HG03025 (cell line): ENCODE measurements at regions not wholly inside any gene's neighbourhood (a gene's known extent, or its start where the extent isn't known, plus 50 kb on each side); places are given as distances from the start of the nearest gene placed in this dataset.
"Not testable (repeated sequence)": the region's sequence is repeated elsewhere in the genome, so short reads cannot be mapped to it uniquely, and the experiment has no call there.

Experiments used
- ATAC-seq: cut with Tn5 transposase; IDR thresholded peaks from one replicate; pipeline ENCODE4 v1.9.1; 2021; ENCODE audit warnings: mild to moderate bottlenecking, moderate library complexity; ENCODE audit not compliant: unreplicated experiment, low FRiP score

DNA sequence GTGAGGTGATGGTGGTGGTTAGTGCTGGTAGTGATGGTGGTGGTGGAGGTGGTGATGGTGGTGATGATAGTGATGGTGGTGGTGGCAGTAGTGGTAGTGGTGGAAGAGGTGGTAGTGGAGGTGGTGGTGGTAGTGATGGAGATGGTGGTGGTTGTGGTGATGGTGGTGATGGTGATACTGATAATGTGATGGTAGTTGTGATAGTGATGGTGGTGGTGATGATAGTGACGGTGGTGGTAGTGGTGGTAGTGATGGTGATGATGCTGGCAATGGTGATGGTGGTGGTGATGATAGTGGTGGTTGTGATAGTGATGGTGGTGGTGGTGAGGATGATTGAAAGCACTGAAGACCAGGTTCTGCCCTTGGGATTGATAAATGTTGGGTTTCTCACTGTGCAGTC is 85.2 kb upstream of the SLC1A3 start:
- no peak for ATAC-seq

DNA sequence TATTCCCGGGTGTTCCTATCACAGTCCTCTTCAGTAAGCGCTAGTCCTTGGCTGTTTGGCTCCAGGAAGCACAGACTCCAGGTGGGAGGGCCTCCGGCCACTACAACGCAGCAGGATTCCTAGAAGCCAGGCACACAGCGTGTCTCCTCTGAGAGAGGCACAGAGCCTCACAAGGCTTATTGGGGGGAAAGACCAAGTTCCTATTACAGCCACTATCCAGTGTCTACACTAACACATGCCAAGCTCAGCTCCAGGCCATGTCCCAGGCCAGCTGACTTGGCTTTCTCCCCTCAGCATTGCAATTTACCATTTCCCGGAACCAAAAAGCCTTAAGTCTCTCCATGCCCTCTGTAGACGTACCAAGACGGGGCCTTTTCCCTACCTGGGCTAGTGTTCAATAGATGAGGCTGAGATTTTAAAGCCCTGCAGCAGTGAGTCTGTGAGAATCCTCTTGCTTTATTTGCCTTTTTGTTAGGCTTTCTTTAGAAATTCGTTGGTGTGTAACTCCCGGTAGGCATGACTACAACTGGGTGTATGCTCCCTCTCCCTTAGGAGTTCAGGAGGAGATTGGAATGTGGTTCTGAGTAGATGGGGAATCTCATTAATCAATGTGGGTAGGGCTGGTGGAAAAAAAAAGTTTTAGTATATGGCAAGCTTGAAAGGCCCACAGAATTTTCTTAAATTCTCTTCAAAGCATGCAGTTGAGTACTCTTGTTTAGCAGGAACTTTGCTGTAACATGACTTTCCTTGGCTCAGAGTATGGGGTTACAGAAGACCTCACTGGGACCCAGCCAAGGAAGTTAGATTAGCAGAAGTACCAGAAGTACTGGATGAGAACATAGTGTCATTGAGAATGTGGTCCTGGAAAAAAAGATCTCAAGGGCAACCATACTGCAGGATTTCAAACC is 84.3 kb upstream of the SLC1A3 start:
- no peak for ATAC-seq

DNA sequence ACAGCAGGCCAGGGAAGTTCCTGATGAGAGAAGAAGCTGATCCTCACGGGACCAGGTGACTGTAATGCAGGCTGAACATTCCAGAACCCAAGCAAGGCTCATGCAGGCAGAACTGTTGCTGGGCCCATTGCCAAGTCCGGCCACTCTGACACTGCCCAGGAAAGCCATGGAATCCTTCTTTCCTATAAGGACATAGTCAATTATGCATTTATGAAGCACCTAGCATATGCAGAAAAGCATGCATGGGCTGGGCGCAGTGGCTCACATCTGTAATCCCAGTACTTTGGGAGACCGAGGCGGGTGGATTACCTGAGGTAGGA is 83.7 kb upstream of the SLC1A3 start:
- no peak for ATAC-seq

DNA sequence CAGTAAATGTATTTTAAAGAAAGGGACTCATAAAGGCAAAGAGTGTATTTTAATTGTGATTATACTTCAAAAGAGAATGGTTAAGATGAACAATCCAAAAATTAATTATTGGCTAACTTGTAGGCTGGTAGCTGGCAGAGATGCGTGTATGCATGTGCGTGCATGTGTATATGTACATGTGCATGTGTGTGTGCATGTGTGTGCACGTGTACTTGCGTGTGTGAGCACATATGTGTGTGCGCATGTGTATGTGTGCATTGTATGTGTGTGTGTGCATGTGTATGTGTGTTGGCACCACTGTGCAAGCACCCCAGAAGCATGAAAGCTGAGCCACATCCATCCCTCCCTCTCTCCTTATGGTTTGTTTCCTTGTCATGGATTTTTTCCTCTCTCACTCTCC is 83.0 kb upstream of the SLC1A3 start:
- no peak for ATAC-seq

DNA sequence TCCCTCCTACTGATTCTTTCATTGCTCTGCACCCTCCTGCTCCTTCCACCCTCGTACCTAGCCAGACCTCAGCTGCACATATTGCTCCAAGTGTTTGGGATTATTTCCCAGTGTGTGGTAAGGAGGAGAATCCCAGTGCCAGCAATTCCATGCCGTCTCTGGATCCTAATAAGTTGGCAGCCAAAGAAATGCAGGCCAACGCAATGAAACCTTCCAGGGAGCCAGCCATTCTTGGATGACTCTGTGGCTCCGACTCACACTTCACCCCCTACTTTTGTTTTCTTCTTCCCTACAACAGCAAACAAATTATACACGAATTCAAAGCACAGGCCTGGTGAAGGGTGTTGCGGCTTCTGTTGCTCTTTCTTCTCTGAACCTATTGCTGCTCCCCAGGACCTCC is 82.5 kb upstream of the SLC1A3 start:
- no peak for ATAC-seq

DNA sequence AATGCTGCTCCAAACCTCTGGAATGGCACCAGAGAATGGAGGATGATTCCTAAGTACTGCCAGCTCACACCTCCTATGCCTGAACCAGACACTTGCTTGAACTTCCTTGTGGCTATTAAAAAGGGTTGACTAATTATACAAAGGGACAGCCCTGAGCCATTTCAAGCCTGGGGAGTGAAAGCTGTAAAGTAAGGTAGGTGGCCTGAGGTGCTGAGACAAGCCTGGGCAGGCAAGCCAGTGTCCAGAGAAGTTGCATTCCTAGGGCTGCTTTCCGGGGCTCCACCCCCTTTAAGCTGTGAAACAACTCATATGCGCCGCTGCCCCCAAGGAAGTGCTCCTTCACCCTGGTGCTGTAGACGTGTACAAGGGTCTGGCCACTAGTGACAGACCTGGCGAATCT is 79.9 kb upstream of the SLC1A3 start:
- no peak for ATAC-seq

DNA sequence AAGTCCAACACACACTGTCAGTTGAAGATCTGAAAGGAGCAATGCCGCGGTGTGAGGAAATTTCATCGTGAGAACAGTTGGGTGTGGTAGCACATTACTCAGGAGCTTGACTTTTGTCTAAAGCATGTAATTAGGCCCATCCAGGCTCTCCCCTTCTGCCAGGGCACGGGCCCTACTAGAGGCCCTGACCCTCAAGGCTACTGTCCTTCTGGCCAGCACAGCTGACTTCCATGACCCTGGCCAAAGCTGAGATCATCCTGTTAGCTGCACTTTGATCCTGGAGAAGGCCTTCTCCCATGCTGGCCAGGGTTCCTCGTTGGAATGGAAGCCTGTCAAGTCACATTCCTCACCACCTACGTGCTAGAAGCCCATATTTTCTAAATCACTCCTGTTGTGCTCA is 77.8 kb upstream of the SLC1A3 start:
- ATAC-seq = no peak

DNA sequence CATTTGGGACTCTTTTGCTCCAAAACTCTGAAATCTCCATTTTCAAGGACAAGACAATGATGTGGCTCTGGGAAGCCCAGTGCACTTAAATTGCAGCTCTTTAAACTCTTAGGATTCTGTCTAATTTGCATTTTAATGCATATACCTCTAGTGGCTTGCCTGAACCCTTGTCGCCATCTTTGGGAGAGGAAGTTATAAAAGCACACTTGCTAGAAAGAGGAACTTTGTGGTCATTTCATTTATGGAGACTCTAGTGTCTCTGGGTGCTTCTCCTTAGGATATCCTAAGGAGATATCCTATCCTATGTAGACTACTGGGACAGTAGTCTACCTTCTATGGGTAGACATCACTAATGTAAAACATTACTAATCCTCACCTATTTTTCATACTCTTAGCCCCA is 77.3 kb upstream of the SLC1A3 start:
- ATAC-seq = no peak

DNA sequence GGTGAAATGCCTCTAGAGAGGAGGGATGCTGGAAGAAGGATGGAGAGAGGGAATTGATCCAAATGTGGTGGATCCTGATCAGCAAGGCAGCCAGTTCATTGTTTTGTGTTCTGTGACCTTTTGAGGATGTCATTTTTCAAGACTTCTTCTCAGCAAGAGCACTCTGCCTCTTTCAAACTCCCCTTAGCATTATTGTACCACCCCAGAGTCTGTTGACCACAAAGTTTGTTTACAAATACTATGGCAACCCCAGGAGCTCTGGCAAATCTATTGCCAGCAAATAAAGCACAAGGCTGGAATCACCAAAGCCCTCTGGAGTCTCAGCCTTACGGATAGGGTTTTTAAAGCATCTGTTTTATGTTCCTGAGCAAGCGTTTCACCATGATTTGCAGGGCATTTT is 76.2 kb upstream of the SLC1A3 start:
- ATAC-seq = no peak

DNA sequence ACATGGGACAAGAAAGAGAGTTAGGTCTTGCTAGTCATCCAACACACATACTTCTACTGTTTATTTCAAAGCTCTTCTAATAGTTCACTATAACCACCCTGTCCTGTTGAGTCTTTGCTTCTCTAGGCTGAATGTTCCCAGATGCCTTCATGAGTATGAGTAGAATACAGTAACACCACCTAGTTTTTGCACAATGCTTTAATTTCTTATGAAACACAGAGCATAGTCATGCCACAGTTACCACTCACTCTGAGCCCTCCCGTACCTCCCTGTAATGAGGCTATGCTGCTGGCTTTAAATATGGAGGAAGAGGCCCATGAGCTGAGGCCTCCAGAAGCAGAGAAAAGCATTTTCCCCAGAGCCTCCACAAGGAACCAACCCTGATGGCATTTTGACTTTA is 75.0 kb upstream of the SLC1A3 start:
- ATAC-seq = no peak

DNA sequence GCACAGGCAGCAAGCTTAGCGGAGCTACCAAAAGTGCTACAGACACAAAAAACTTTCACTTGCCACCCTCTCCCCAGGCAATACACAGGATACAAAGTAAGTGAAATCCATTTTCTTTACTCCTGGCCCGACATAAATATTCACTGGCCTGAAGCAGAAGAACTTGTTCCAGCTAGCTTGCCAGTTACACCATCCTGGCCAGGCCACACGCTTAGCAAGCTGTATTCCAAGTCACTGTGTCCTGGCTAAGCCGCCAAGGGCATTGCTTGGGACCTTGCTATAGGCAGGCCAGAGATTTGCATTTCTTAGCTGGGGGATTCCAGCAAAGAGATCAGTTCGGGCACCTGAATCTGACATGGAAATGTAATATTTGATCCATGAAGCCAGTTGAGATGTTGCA is 71.0 kb upstream of the SLC1A3 start:
- no peak for ATAC-seq

DNA sequence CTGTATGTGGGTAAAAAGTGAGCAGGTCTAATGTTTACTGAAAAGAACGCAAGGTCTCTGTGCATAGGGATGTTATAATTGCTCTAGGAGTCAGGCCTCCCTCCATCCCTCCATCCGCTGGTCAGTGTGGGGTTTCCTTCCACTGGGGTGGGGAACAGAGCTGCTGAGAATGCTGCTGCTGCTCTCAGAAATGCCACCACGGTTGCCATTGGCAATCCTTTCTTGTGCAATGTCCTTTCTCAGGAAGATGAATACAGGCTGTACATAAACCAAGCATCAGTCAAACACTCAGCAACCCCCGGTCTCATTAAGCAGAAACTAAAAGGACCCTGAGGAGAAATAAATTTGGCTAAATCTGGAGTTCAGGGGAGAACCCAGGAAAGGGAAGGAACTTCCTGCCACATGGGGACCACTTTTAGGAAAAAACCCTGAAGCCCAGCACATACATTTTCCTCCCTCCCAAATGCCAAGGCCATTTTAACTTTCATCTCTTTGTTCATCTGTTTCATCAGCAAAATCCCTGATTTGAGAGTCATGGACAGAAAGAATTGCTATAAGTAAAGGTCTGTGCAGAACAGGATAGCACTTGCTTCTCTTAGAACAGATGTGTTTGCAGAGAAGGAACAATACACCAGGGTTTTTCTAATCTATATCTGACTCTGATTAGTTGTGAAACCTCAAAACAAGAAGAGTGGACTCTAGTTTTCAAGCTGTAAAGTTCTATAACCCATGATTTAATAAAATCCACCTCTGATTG is 70.4 kb upstream of the SLC1A3 start:
- ATAC-seq = no peak

DNA sequence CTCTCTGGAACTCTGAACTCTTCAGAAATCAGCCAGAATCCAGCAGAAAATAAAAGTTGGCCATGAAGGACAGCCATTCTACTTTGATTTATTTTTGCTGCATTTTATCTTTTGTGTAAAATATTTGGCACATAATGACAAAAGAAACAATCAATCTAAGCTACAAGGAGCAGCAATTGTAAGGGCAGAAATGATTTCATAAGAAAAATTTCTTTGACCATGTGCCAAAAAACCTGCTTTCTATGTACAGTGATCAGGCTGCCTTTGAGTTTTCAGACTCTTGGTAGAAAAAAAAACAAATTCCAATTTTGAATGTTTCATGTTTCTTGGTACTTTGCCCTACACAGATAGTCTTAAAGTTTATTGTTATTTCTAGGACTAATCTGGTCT is 69.8 kb upstream of the SLC1A3 start:
- no peak for ATAC-seq

DNA sequence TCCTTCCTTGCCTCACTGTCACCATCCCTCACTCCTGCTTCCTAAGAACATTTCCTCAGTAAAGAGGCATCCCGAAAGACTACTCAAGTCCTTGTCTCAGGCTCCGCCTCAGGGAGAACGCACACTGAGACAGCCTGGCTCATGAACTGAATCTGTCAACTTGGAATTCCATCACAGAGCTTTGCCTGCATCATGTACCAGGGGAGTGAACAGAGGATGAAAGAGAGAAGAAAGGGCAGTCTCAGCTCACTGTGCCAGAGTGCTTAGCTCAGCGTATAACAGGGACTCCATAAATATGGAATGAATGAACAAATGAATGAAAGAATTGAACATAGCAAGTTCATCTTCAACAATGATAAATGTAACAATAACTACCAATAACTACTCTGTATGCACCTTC is 68.7 kb upstream of the SLC1A3 start:
- no peak for ATAC-seq

DNA sequence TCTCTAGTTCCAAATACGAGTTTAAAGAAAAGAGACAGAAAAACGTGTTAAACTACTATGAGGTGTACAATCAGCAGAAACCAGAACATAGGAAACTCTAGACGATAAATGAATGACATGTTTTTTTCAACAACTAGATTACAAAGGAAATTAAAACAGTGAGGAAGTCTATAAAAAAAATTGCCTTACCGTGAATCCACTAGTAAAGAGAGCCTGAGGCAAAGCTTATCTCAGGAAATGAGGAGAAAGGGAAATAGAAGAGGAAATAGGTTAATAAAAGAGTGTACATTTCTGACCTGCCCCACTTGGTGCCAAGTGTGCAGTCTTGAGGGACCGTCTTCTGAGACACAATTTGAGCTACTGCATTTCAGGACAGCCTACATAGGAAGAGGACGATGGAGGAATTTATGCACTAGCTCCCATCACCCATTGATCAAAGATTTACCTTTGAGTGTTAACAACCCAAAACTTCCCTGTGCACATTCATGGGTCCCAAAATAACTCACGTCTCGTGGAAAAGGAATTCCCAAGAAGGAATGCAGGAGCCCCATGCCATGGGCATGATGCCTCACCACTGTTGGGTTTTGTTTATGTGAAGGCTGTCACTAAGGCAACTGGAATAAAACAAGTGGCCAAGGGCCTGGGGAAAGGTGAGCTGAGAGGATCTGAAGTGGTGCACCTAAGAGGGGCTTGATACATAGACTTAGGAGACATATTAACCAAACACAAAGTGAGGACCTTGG is 53.6 kb upstream of the SLC1A3 start:
- ATAC-seq = no peak

DNA sequence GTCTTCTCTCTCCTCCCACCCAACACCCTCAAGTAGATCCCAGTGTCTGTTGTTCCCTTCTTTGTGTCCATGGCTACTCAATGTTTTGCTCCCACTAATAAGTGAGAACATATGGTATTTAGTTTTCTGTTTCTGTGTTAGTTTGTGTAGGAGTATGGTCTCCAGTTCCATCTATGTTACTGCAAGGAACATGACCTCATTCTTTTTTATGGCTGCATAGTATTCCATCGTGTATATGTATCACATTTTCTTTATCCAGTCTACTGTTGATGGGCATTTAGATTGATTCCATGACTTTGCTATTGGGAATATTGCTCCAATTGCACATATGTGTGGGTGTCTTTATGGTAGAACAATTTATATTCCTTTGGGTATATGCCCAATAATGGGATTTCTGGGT is 51.4 kb upstream of the SLC1A3 start:
- not testable (repeated sequence) for ATAC-seq
